ENCODE measurements at regions not wholly inside any gene's neighbourhood (a gene's known extent, or its start where the extent isn't known, plus 50 kb on each side); places are given as distances from the start of the nearest gene placed in this dataset.

- no peaks in the 10 kb centered on the region for H3K27me3 ChIP-seq (ENCODE audit: insufficient read depth, low read length)
- no peaks in the 10 kb centered on the region for H3K4me1 ChIP-seq (ENCODE audit: insufficient read depth, low read length)
- H4K8ac ChIP-seq (replicated peaks; ENCODE audit: insufficient read length, low read depth, low read length): no peak overlapping the region
- H3K79me2 ChIP-seq (ENCODE audit: insufficient read depth, low read length): no peaks in the 10 kb centered on the region
- DNase-seq: no peak
- Mint-ChIP-seq H3K4me3 (no peak overlapping the region), H3K4me1 (peaks cover 3 to 13% of the 10 kb centered on the region in 2 experiments; a peak in 3 of 4 replicates), H3K36me3 (ENCODE audit: insufficient read depth in 1 of 3, low read depth in 3 of 3) (no peaks in the 10 kb centered on the region), H3K27ac (peak overlapping the region in 1 of 3 experiments; percentile 59; a peak in 1 of 7 replicates), H3K27me3 (ENCODE audit: low read depth) (no peaks in the 10 kb centered on the region; the same call in 1 of the 2 replicates), H3K9me3 (no peaks in the 10 kb centered on the region)
- no peak overlapping the region for H3K14ac ChIP-seq (ENCODE audit: insufficient read depth, low read length)
- no peaks in the 10 kb centered on the region for H3K79me1 ChIP-seq (ENCODE audit: insufficient read depth, low read depth, low read length, poor library complexity, severe bottlenecking)
- no peak overlapping the region for H2BK15ac ChIP-seq (ENCODE audit: low read depth, low read length)
- no peak overlapping the region for H3K23ac ChIP-seq (ENCODE audit: insufficient read length, low read depth, low read length)
- no CpG with 5 or more reads among the region's 6 CpGs for WGBS (ENCODE audit: extremely low coverage, insufficient read length, low lambda C conversion rate)
- no peak overlapping the region for H3K27ac ChIP-seq (ENCODE audit: insufficient read length, low read depth, low read length)
- no peak overlapping the region for H3K4me2 ChIP-seq (ENCODE audit: insufficient read depth, insufficient read length, low read length)
- no peak overlapping the region for H2AFZ ChIP-seq (ENCODE audit: low read length)
- no peak overlapping the region for H3K9ac ChIP-seq (ENCODE audit: extremely low read depth, insufficient read length, low read length)
- H3K4ac ChIP-seq (ENCODE audit: low read depth, low read length): no peak overlapping the region
- no peaks in the 10 kb centered on the region for H3K9me3 ChIP-seq (ENCODE audit: control insufficient read depth, low read depth, low read length)
- no peak overlapping the region for H3T11ph ChIP-seq (ENCODE audit: low read length)
- H4K20me1 ChIP-seq (ENCODE audit: control insufficient read depth, insufficient read depth, insufficient read length): no peaks in the 10 kb centered on the region
- H4K91ac ChIP-seq (ENCODE audit: insufficient read length, low read depth, low read length): no peak overlapping the region
- no peak overlapping the region for H2BK12ac ChIP-seq (ENCODE audit: insufficient read length, low read depth, low read length)
- no peaks in the 10 kb centered on the region for H3K23me2 ChIP-seq (ENCODE audit: insufficient read length, low read depth, low read length, poor library complexity, severe bottlenecking)
- H2BK20ac ChIP-seq (ENCODE audit: low read depth, low read length, poor library complexity, severe bottlenecking): no peak overlapping the region
- H2AK5ac ChIP-seq (ENCODE audit: insufficient read length, low read length): no peak overlapping the region
- H3K56ac ChIP-seq (ENCODE audit: insufficient read length, low read depth, low read length): no peak overlapping the region
- no peak overlapping the region for H2BK5ac ChIP-seq (ENCODE audit: insufficient read length, low read length)
- TF ChIP-seq, protein P1, sequence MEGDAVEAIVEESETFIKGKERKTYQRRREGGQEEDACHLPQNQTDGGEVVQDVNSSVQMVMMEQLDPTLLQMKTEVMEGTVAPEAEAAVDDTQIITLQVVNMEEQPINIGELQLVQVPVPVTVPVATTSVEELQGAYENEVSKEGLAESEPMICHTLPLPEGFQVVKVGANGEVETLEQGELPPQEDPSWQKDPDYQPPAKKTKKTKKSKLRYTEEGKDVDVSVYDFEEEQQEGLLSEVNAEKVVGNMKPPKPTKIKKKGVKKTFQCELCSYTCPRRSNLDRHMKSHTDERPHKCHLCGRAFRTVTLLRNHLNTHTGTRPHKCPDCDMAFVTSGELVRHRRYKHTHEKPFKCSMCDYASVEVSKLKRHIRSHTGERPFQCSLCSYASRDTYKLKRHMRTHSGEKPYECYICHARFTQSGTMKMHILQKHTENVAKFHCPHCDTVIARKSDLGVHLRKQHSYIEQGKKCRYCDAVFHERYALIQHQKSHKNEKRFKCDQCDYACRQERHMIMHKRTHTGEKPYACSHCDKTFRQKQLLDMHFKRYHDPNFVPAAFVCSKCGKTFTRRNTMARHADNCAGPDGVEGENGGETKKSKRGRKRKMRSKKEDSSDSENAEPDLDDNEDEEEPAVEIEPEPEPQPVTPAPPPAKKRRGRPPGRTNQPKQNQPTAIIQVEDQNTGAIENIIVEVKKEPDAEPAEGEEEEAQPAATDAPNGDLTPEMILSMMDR (conservative IDR thresholded peaks at IDR 0.05): no peak
- H3K18ac ChIP-seq (ENCODE audit: insufficient read length, low read depth, low read length): no peak overlapping the region
- no peak overlapping the region for H4K5ac ChIP-seq (ENCODE audit: insufficient read length, low read depth, low read length)
- H2BK120ac ChIP-seq (ENCODE audit: low read depth, low read length, poor library complexity, severe bottlenecking): no peak overlapping the region
These were observed 168.6 kb downstream of the SHQ1 start for GRCh38 chr3:72679540-72680198.

Data from H9 (cell line).